ENCODE measurements at regions not wholly inside any gene's neighbourhood (a gene's known extent, or its start where the extent isn't known, plus 50 kb on each side); places are given as distances from the start of the nearest gene placed in this dataset.

DNA sequence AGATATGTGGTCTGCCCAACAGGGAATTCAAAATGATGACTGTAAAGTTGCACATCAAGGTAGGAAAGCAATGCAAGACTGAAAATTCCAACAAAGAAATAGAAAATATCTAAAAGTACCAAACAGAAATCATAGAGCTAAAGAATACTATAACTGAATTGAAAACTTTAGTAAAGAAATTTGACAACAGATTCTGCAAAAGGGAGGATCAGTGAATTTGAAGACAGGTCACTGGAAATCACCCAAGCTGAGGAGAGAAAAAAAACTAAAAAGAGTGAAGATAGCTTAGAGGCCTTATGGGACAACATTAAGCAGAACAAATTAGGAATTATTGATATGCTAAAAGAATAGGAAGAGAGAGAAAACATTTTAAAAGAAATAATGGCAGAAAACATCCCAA is 240.6 kb downstream of the SNX13 start:
- no peak for TF ChIP-seq TAF1 (IDR thresholded peaks at IDR 0.05; ENCODE audit: borderline replicate concordance, low read depth, low read length)
- TF ChIP-seq, protein P1, sequence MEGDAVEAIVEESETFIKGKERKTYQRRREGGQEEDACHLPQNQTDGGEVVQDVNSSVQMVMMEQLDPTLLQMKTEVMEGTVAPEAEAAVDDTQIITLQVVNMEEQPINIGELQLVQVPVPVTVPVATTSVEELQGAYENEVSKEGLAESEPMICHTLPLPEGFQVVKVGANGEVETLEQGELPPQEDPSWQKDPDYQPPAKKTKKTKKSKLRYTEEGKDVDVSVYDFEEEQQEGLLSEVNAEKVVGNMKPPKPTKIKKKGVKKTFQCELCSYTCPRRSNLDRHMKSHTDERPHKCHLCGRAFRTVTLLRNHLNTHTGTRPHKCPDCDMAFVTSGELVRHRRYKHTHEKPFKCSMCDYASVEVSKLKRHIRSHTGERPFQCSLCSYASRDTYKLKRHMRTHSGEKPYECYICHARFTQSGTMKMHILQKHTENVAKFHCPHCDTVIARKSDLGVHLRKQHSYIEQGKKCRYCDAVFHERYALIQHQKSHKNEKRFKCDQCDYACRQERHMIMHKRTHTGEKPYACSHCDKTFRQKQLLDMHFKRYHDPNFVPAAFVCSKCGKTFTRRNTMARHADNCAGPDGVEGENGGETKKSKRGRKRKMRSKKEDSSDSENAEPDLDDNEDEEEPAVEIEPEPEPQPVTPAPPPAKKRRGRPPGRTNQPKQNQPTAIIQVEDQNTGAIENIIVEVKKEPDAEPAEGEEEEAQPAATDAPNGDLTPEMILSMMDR (IDR thresholded peaks at IDR 0.05) = no peak
- TF ChIP-seq EZH2phosphoT487 (IDR thresholded peaks at IDR 0.05; ENCODE audit: borderline replicate concordance, low read depth) = no peak

All from SK-N-SH (cell line).